Endodermal cell (in vitro differentiated cells): ENCODE measurements at regions not wholly inside any gene's neighbourhood (a gene's known extent, or its start where the extent isn't known, plus 50 kb on each side); places are given as distances from the start of the nearest gene placed in this dataset.

ENCODE experiments used
- DNase-seq: peaks from one replicate; pipeline ENCODE4 v3.0.0-alpha.2; 2017
- H3K27ac ChIP-seq: 2 replicates; pipeline ENCODE4 v1.5.1; 2013; ENCODE audit warnings: mild to moderate bottlenecking, low read depth, low read length, moderate library complexity
- H3K27me3 ChIP-seq: 2 replicates; pipeline ENCODE4 v1.6.1; 2013; ENCODE audit warnings: mild to moderate bottlenecking, low read length, moderate library complexity; ENCODE audit not compliant: insufficient read depth, control insufficient read depth, poor library complexity, severe bottlenecking
- H3K36me3 ChIP-seq: 2 replicates; pipeline ENCODE4 v1.7.0; 2013; ENCODE audit warnings: mild to moderate bottlenecking, low read length, moderate library complexity; ENCODE audit not compliant: control insufficient read depth, insufficient read depth
- H3K4me1 ChIP-seq: one replicate; pipeline ENCODE4 v1.7.0; 2013; ENCODE audit warnings: low read length; ENCODE audit not compliant: control insufficient read depth, insufficient read depth
- H3K4me3 ChIP-seq: 2 replicates; pipeline ENCODE4 v1.5.1; 2013; ENCODE audit warnings: mild to moderate bottlenecking, low read length, moderate library complexity
- H3K9ac ChIP-seq: 2 replicates; pipeline ENCODE4 v1.6.1; 2013; ENCODE audit warnings: mild to moderate bottlenecking, low read length, moderate library complexity; ENCODE audit not compliant: poor library complexity, severe bottlenecking; ENCODE audit errors: extremely low read depth
- H3K9me3 ChIP-seq: 2 replicates; pipeline ENCODE4 v1.6.1; 2013; ENCODE audit warnings: mild to moderate bottlenecking, low read length, moderate library complexity; ENCODE audit not compliant: control insufficient read depth
- H3K27ac Mint-ChIP-seq: 2 replicates; pipeline ENCODE4 v1.8.0; 2020; ENCODE audit warnings: mixed read lengths
- H3K27me3 Mint-ChIP-seq: 2 replicates; pipeline ENCODE4 v1.8.0; 2021; ENCODE audit warnings: mild to moderate bottlenecking, mixed read lengths; ENCODE audit not compliant: insufficient read depth
- H3K36me3 Mint-ChIP-seq: 2 replicates; pipeline ENCODE4 v1.8.0; 2020; ENCODE audit warnings: low read depth, mixed read lengths
- H3K4me1 Mint-ChIP-seq: 2 replicates; pipeline ENCODE4 v1.8.0; 2020; ENCODE audit warnings: mixed read lengths
- H3K4me3 Mint-ChIP-seq: 2 replicates; pipeline ENCODE4 v1.8.0; 2020; ENCODE audit warnings: mild to moderate bottlenecking, moderate library complexity, mixed read lengths
- H3K9me3 Mint-ChIP-seq: 2 replicates; pipeline ENCODE4 v1.8.0; 2020; ENCODE audit warnings: mild to moderate bottlenecking, mixed read lengths
- WGBS, 2 experiments: methylation state at CpG; one replicate each; pipeline versions ENCODE4 v1.1.5 to v1.1.7; 2013; ENCODE audit warnings: missing lambda C conversion rate in 2 of 2, mixed read lengths in 1 of 2; ENCODE audit not compliant: insufficient coverage in 1 of 2, insufficient read length in 1 of 2; 5-methylcytosine and 5-hydroxymethylcytosine counted together
- TF ChIP-seq, protein P1 (sequence below): fragments of 200-600 bp; sonication (generic); conservative IDR thresholded peaks from 2 replicates; pipeline ENCODE4 v1.5.0; 2021; ENCODE audit warnings: antibody characterized with exemption, mild to moderate bottlenecking

DNA sequence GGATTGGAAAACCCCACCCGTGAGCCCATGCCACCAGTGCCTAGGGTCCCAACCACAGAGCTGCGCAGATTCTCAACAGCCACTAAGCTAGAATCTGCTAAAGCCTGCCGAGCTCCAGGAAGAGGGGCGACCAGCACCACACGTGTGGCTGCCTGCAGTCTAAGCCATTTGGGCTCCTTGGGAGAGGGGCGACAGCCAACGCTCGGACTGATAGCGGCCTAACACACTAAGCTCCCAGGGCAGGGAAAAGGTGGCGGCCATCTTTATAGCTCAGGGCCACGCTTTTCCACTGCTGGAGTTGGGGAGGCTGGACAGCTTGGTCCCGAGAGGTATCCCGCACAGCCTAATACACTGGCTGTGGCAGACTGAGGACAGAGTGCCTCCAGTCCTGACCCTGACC lies 631.8 kb downstream of the CETN3 start:
- Histone ChIP-seq H3K36me3 (no peaks in the 10 kb centered on the region), H3K4me1 (no peaks in the 10 kb centered on the region), H3K27ac (no peak overlapping the region), H3K9ac (no peak overlapping the region), H3K27me3 (no peaks in the 10 kb centered on the region), H3K9me3 (peaks cover 11% of the 10 kb centered on the region), H3K4me3 (no peak overlapping the region)
- TF ChIP-seq, protein P1, sequence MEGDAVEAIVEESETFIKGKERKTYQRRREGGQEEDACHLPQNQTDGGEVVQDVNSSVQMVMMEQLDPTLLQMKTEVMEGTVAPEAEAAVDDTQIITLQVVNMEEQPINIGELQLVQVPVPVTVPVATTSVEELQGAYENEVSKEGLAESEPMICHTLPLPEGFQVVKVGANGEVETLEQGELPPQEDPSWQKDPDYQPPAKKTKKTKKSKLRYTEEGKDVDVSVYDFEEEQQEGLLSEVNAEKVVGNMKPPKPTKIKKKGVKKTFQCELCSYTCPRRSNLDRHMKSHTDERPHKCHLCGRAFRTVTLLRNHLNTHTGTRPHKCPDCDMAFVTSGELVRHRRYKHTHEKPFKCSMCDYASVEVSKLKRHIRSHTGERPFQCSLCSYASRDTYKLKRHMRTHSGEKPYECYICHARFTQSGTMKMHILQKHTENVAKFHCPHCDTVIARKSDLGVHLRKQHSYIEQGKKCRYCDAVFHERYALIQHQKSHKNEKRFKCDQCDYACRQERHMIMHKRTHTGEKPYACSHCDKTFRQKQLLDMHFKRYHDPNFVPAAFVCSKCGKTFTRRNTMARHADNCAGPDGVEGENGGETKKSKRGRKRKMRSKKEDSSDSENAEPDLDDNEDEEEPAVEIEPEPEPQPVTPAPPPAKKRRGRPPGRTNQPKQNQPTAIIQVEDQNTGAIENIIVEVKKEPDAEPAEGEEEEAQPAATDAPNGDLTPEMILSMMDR: no peak
- peaks cover 28% of the 10 kb centered on the region for H3K9me3 Mint-ChIP-seq
- no peaks in the 10 kb centered on the region for H3K27me3 Mint-ChIP-seq
- H3K27ac Mint-ChIP-seq: no peak overlapping the region
- no peaks in the 10 kb centered on the region for H3K4me1 Mint-ChIP-seq
- no peak for DNase-seq
- WGBS, 2 experiments: 95 to 100% methylated on average over 9 to 13 of the region's 13 CpGs
- peaks cover 5% of the 10 kb centered on the region for H3K36me3 Mint-ChIP-seq
- H3K4me3 Mint-ChIP-seq: no peak overlapping the region

DNA sequence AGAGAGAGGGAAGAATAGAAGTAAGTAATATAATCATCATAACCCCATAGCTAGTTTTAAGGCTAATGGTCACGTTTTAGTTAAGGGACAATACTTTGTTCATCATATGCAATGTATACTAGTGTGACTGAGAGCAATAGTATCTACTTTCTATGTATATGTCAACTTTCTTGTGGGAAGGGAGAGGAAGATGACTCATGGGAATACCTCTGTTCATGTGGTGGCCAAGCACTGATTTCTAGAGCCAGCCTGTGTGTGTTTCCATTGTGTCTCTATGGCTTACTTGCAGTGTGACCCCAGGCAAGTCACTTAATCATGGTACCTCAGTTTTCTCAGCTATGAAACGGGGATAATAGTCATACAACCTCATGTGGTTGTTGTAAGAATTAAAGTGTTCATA lies 639.6 kb downstream of the CETN3 start:
- no peaks in the 10 kb centered on the region for H3K9me3 ChIP-seq
- no peak overlapping the region for H3K9ac ChIP-seq
- no peaks in the 10 kb centered on the region for H3K4me1 ChIP-seq
- DNase-seq: no peak
- H3K27ac ChIP-seq: no peak overlapping the region
- Mint-ChIP-seq H3K36me3 (no peaks in the 10 kb centered on the region), H3K4me1 (no peaks in the 10 kb centered on the region), H3K9me3 (no peaks in the 10 kb centered on the region), H3K27ac (no peak overlapping the region), H3K4me3 (no peak overlapping the region), H3K27me3 (no peaks in the 10 kb centered on the region)
- 90 to 100% methylated on average over 1 to 2 of the region's 2 CpGs for WGBS, 2 experiments
- H3K4me3 ChIP-seq: no peak overlapping the region
- TF ChIP-seq, protein P1: no peak
- no peaks in the 10 kb centered on the region for H3K36me3 ChIP-seq
- no peaks in the 10 kb centered on the region for H3K27me3 ChIP-seq

DNA sequence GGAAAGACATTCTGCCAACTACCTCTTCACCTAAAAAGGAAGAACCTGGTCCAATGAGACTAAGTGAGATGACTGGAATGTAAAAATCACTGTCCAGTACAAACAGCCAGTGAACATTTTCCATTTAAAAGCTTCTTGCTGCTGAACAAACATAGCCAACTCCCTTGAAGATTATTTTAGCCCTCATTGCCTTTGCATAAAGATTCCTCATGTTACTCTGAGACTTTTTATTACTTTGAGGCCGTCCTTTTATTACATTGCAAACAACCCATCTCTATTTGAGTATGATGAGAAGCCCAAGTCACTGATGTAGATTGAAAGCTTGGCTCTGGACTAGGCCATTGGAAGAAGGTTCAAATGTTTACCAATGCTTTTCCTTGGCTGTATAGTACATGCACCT lies 649.8 kb downstream of the CETN3 start:
- Mint-ChIP-seq H3K36me3 (no peaks in the 10 kb centered on the region), H3K4me3 (no peak overlapping the region), H3K27me3 (no peaks in the 10 kb centered on the region), H3K9me3 (no peaks in the 10 kb centered on the region), H3K27ac (no peak overlapping the region), H3K4me1 (no peaks in the 10 kb centered on the region)
- Histone ChIP-seq H3K4me3 (no peak overlapping the region), H3K27me3 (no peaks in the 10 kb centered on the region), H3K9ac (no peak overlapping the region), H3K4me1 (no peaks in the 10 kb centered on the region), H3K36me3 (no peaks in the 10 kb centered on the region), H3K9me3 (no peaks in the 10 kb centered on the region), H3K27ac (no peak overlapping the region)
- TF ChIP-seq, protein P1: no peak
- no peak for DNase-seq
- WGBS, 2 experiments: 83% methylated on average over 1 of the region's 1 CpG
